Upper lobe of right lung (tissue), 1 donor: ENCODE measurements at regions not wholly inside any gene's neighbourhood (a gene's known extent, or its start where the extent isn't known, plus 50 kb on each side); places are given as distances from the start of the nearest gene placed in this dataset.

Experiments
- ATAC-seq: fragments of 200-7000 bp; cut with Tn5 transposase; one replicate; pipeline ENCODE4 v1.9.1; 2020; ENCODE audit warnings: mild to moderate bottlenecking, moderate library complexity
- DNase-seq: peaks from one replicate; pipeline ENCODE4 v3.0.0-alpha.2; 2020
- H3K27ac ChIP-seq: fragments of 200-600 bp; one replicate; pipeline ENCODE4 v1.8.0; 2022
- H3K27me3 ChIP-seq: fragments of 200-600 bp; one replicate; pipeline ENCODE4 v1.8.0; 2022; ENCODE audit warnings: mild to moderate bottlenecking
- H3K36me3 ChIP-seq: fragments of 200-600 bp; one replicate; pipeline ENCODE4 v1.8.0; 2022
- H3K4me1 ChIP-seq: fragments of 200-600 bp; one replicate; pipeline ENCODE4 v1.8.0; 2022
- H3K4me3 ChIP-seq: fragments of 200-600 bp; one replicate; pipeline ENCODE4 v1.8.0; 2022; ENCODE audit warnings: mild to moderate bottlenecking
- H3K9me3 ChIP-seq: fragments of 200-600 bp; one replicate; pipeline ENCODE4 v1.8.0; 2022
- intact Hi-C: fragments of 100-400 bp; cut with DNase I; formaldehyde crosslinking; loops from one replicate; pipeline ENCODE4 v1.11.0; 2022
- TF ChIP-seq, protein P1 (sequence below): fragments of 200-600 bp; IDR thresholded peaks from one replicate; pipeline ENCODE4 v1.8.0; 2022; ENCODE audit warnings: antibody characterized with exemption
- donor health status: DM: no; HTN: yes; CAD: no; lungs with severe emphysema.

DNA sequence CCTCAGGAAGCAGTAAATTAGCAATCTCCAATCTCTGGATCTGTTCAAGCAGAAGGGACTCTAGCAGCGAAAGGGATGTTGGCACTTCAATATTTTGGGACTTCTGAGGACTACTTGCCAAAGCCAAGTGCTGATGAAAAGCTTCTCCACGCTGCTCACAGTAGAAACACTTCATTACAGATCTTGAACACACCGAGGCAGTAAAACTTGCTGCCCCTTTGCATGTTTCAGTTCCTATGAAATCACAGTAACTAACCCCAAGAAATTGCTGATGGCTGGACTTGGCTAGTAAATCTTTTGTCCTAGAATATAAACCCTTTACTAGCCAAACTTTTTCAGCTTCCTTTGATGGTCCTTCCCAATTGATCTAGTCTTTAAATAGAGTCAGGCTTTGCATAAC lies 750.5 kb upstream of the GRM7 start:
- no peaks in the 10 kb centered on the region for H3K9me3 ChIP-seq
- H3K27me3 ChIP-seq = no peaks in the 10 kb centered on the region
- intact Hi-C loops = no loop called here

DNA sequence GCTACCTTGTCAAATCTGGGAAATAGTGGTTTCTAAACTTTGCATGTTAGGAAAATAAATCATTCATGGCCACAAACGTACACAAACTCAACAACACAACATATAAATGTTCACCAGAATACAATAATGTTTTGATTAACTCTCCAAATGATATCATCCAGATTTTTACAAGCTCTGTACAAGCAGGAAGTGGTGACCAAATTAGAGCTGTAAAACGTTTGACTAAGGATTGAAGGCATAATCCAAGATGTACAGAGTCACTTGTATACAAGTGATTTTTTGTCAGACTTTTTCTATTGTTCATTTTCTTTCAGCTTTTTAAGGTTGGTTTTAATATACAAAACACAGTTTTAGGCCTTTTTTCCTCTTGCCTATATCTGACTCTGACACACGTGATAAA lies 748.4 kb upstream of the GRM7 start:
- H3K36me3 ChIP-seq = no peaks in the 10 kb centered on the region
- H3K27me3 ChIP-seq = no peaks in the 10 kb centered on the region
- H3K9me3 ChIP-seq = no peaks in the 10 kb centered on the region
- intact Hi-C loops = no loop called here
- TF ChIP-seq, protein P1, sequence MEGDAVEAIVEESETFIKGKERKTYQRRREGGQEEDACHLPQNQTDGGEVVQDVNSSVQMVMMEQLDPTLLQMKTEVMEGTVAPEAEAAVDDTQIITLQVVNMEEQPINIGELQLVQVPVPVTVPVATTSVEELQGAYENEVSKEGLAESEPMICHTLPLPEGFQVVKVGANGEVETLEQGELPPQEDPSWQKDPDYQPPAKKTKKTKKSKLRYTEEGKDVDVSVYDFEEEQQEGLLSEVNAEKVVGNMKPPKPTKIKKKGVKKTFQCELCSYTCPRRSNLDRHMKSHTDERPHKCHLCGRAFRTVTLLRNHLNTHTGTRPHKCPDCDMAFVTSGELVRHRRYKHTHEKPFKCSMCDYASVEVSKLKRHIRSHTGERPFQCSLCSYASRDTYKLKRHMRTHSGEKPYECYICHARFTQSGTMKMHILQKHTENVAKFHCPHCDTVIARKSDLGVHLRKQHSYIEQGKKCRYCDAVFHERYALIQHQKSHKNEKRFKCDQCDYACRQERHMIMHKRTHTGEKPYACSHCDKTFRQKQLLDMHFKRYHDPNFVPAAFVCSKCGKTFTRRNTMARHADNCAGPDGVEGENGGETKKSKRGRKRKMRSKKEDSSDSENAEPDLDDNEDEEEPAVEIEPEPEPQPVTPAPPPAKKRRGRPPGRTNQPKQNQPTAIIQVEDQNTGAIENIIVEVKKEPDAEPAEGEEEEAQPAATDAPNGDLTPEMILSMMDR = no peak
- ATAC-seq (no peak), DNase-seq (no peak)
- H3K4me1 ChIP-seq = no peaks in the 10 kb centered on the region
- no peak overlapping the region for H3K27ac ChIP-seq
- H3K4me3 ChIP-seq = no peak overlapping the region

More for the DNA sequence above, 750.5 kb upstream of the GRM7 start:
- Histone ChIP-seq H3K4me1 (no peaks in the 10 kb centered on the region), H3K27ac (no peak overlapping the region), H3K36me3 (no peaks in the 10 kb centered on the region), H3K4me3 (no peak overlapping the region)
- TF ChIP-seq, protein P1 = no peak
- no peak for DNase-seq
- ATAC-seq = no peak

DNA sequence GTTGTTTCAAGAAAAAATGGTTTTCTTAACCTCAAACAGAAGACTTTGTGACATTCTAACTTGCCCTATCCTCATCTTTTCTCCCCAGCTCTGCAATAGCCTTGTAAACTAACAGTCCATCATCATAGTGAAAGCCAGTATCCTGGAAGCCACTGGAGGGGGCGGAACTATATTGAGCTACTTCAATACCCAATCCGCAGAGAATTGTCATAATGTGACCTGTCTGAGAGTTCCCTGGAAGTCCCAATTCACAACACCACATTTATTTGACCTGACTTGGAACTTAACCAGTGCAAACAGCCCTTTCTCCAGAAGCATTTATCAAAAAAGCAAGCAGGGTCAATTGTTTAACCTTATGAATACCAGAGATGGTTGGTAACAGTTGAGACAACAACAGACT lies 747.6 kb upstream of the GRM7 start:
- intact Hi-C loops = no loop called here
- Histone ChIP-seq H3K27ac (no peak overlapping the region), H3K9me3 (no peaks in the 10 kb centered on the region), H3K4me1 (no peaks in the 10 kb centered on the region), H3K27me3 (no peaks in the 10 kb centered on the region), H3K4me3 (no peak overlapping the region), H3K36me3 (no peaks in the 10 kb centered on the region)
- no peak for DNase-seq
- ATAC-seq = no peak
- TF ChIP-seq, protein P1 = no peak

DNA sequence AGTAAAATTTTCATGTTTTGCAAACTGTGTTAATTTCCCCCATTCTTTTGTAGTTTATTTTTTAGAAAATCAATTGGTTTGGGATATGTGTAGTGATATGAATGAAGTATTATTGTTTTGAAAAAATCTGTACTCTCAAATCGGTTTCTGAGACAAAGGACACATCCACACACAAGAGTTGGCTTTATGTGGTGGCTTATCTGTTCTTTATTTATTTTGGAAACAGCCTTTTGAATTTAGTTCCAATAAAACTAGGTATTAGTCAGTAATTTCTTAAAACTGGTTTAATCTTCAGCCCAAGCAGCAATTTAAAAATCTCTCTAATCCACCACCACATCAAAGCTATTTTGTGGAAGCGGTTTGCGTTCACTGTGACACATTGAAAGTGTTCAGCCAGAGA lies 741.5 kb upstream of the GRM7 start:
- H3K27ac ChIP-seq = no peak overlapping the region
- no peak for DNase-seq
- H3K36me3 ChIP-seq = no peaks in the 10 kb centered on the region
- no peaks in the 10 kb centered on the region for H3K27me3 ChIP-seq
- intact Hi-C loops = no loop called here
- TF ChIP-seq, protein P1 = no peak
- no peak for ATAC-seq
- no peaks in the 10 kb centered on the region for H3K9me3 ChIP-seq
- H3K4me1 ChIP-seq = no peaks in the 10 kb centered on the region
- no peak overlapping the region for H3K4me3 ChIP-seq

DNA sequence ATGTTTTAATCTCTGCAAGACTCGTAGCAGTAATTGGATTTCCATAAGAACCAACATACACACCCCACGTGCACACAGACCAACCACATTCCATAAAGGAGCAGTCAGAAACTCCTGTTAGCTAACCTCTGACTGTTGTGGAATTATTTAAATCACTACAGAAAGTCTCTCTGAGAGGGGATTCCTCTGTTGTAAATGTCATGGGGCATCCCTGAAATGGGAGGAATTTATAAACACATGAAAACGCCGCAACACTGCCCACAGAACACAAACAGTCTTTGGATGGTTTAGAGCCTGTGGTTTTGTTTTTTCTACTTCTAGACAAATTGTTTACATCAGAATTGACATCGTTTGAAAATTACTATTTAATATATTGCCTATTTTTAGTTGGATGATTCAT lies 740.1 kb upstream of the GRM7 start:
- Histone ChIP-seq H3K9me3 (no peaks in the 10 kb centered on the region), H3K4me3 (no peak overlapping the region), H3K27ac (no peak overlapping the region), H3K36me3 (no peaks in the 10 kb centered on the region), H3K27me3 (no peaks in the 10 kb centered on the region), H3K4me1 (no peaks in the 10 kb centered on the region)
- no peak for ATAC-seq
- no peak for DNase-seq
- TF ChIP-seq, protein P1 = no peak
- intact Hi-C loops = no loop called here

DNA sequence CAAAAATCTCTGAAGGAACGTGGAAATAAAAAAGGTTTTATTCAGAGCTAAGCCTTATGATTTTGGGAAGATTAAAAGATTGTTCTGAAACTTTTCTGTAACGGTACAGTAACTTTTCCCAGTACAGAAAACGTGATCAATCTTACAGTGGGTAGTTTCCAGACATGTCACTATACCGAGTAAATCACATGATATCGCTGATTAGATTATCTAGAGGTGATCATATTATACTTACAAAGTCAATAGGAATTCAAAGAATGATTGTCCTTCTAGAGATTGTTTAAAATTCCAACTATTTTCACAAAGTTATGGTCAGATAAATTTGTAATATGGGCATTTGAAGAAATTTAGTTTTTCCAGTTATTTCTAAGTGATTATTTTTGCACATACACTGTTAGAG lies 736.0 kb upstream of the GRM7 start:
- no peaks in the 10 kb centered on the region for H3K27me3 ChIP-seq
- intact Hi-C loops = no loop called here
- H3K4me3 ChIP-seq = no peak overlapping the region
- H3K27ac ChIP-seq = no peak overlapping the region
- ATAC-seq = no peak
- H3K9me3 ChIP-seq = no peaks in the 10 kb centered on the region
- DNase-seq = no peak
- no peaks in the 10 kb centered on the region for H3K36me3 ChIP-seq
- TF ChIP-seq, protein P1 = no peak
- H3K4me1 ChIP-seq = no peaks in the 10 kb centered on the region
